Activated T-cell treated with anti-CD3 and anti-CD28 coated beads, Interleukin-2, amount 50 U/mL, for 72 hours (primary cell): ENCODE measurements at regions not wholly inside any gene's neighbourhood (a gene's known extent, or its start where the extent isn't known, plus 50 kb on each side); places are given as distances from the start of the nearest gene placed in this dataset.

Experiments used
- ATAC-seq, 2 donors: fragments of 150-1000 bp; cut with Tn5 transposase; replicated peaks in 1 of 2; 2 replicates each; pipeline ENCODE4 v1.10.0; 2021; ENCODE audit warnings: moderate library complexity in 2 of 2, mild to moderate bottlenecking in 1 of 2
- DNase-seq, 2 donors: peaks; one replicate each; pipeline ENCODE4 v3.0.0; 2021 to 2022; ENCODE audit warnings: mixed read lengths in 1 of 2
- H3K27ac Mint-ChIP-seq: one replicate; pipeline ENCODE4 v1.8.0; 2022; ENCODE audit warnings: mild to moderate bottlenecking, moderate library complexity, mixed read lengths
- H3K27me3 Mint-ChIP-seq: one replicate; pipeline ENCODE4 v1.8.0; 2022; ENCODE audit warnings: low read depth, mixed read lengths
- H3K36me3 Mint-ChIP-seq, 2 donors: one replicate each; pipeline ENCODE4 v1.8.0; 2022; ENCODE audit warnings: mixed read lengths in 2 of 2, mild to moderate bottlenecking in 1 of 2; ENCODE audit not compliant: insufficient read depth in 2 of 2
- H3K4me1 Mint-ChIP-seq: one replicate; pipeline ENCODE4 v1.8.0; 2022; ENCODE audit warnings: low read depth, mixed read lengths
- H3K4me3 Mint-ChIP-seq, 2 donors: one replicate each; pipeline ENCODE4 v1.8.0; 2022; ENCODE audit warnings: mild to moderate bottlenecking in 2 of 2, mixed read lengths in 2 of 2, moderate library complexity in 2 of 2
- H3K9me3 Mint-ChIP-seq, 2 donors: one replicate each; pipeline ENCODE4 v1.8.0; 2022; ENCODE audit warnings: mixed read lengths in 2 of 2

GRCh38 chr3:104805042-104805441 is 561.7 kb upstream of the ALCAM start:
- ATAC-seq: no peak
- no peak overlapping the region for H3K4me3 Mint-ChIP-seq
- H3K27ac Mint-ChIP-seq: no peak overlapping the region
- DNase-seq: no peak
- H3K4me1 Mint-ChIP-seq: no peaks in the 10 kb centered on the region
- H3K27me3 Mint-ChIP-seq: no peaks in the 10 kb centered on the region
- H3K9me3 Mint-ChIP-seq: peaks cover 0 to 2% of the 10 kb centered on the region in 2 donors
- no peaks in the 10 kb centered on the region for H3K36me3 Mint-ChIP-seq

- Mint-ChIP-seq H3K4me1 (no peaks in the 10 kb centered on the region), H3K27ac (no peak overlapping the region), H3K36me3 (no peaks in the 10 kb centered on the region), H3K27me3 (no peaks in the 10 kb centered on the region), H3K4me3 (no peak overlapping the region), H3K9me3 (peaks cover 0 to 2% of the 10 kb centered on the region in 2 donors)
- DNase-seq: no peak
- ATAC-seq: no peak
Observed at GRCh38 chr3:104805508-104805907, 561.2 kb upstream of the ALCAM start.

GRCh38 chr3:104810896-104811295 is 555.8 kb upstream of the ALCAM start:
- Mint-ChIP-seq H3K4me1 (no peaks in the 10 kb centered on the region), H3K27ac (no peak overlapping the region), H3K9me3 (peaks cover 0 to 2% of the 10 kb centered on the region in 2 donors), H3K27me3 (no peaks in the 10 kb centered on the region), H3K36me3 (no peaks in the 10 kb centered on the region), H3K4me3 (no peak overlapping the region)
- ATAC-seq (no peak), DNase-seq (no peak)

- ATAC-seq (no peak), DNase-seq (no peak)
- H3K4me1 Mint-ChIP-seq: no peaks in the 10 kb centered on the region
- H3K36me3 Mint-ChIP-seq: peaks cover 0 to 2% of the 10 kb centered on the region in 2 donors
- H3K27me3 Mint-ChIP-seq: no peaks in the 10 kb centered on the region
- H3K9me3 Mint-ChIP-seq: peaks cover 3 to 6% of the 10 kb centered on the region in 2 donors
- H3K4me3 Mint-ChIP-seq: no peak overlapping the region
- H3K27ac Mint-ChIP-seq: no peak overlapping the region
Observed at GRCh38 chr3:104816008-104816407, 550.7 kb upstream of the ALCAM start.

- no peak overlapping the region for H3K27ac Mint-ChIP-seq
- peaks cover 3 to 10% of the 10 kb centered on the region in 2 donors for H3K9me3 Mint-ChIP-seq
- H3K36me3 Mint-ChIP-seq: peaks cover 0 to 3% of the 10 kb centered on the region in 2 donors
- no peak overlapping the region for H3K4me3 Mint-ChIP-seq
- no peaks in the 10 kb centered on the region for H3K27me3 Mint-ChIP-seq
- ATAC-seq: no peak
- no peak for DNase-seq
- H3K4me1 Mint-ChIP-seq: no peaks in the 10 kb centered on the region
Observed at GRCh38 chr3:104816716-104817115, 550.0 kb upstream of the ALCAM start.

- H3K4me3 Mint-ChIP-seq: no peak overlapping the region
- ATAC-seq: no peak
- H3K9me3 Mint-ChIP-seq: peaks cover 3 to 12% of the 10 kb centered on the region in 2 donors
- H3K36me3 Mint-ChIP-seq: peaks cover 0 to 3% of the 10 kb centered on the region in 2 donors
- no peak overlapping the region for H3K27ac Mint-ChIP-seq
- DNase-seq: no peak
- H3K27me3 Mint-ChIP-seq: no peaks in the 10 kb centered on the region
- no peaks in the 10 kb centered on the region for H3K4me1 Mint-ChIP-seq
Observed at GRCh38 chr3:104819333-104819732, 547.4 kb upstream of the ALCAM start.

- H3K4me1 Mint-ChIP-seq: no peaks in the 10 kb centered on the region
- no peak overlapping the region for H3K27ac Mint-ChIP-seq
- peaks cover 3 to 12% of the 10 kb centered on the region in 2 donors for H3K9me3 Mint-ChIP-seq
- peaks cover 0 to 3% of the 10 kb centered on the region in 2 donors for H3K36me3 Mint-ChIP-seq
- ATAC-seq: no peak
- no peaks in the 10 kb centered on the region for H3K27me3 Mint-ChIP-seq
- no peak for DNase-seq
- H3K4me3 Mint-ChIP-seq: no peak overlapping the region
Observed at GRCh38 chr3:104820959-104821358, 545.8 kb upstream of the ALCAM start.

- DNase-seq (no peak), ATAC-seq (no peak)
- H3K36me3 Mint-ChIP-seq: peaks cover 0 to 3% of the 10 kb centered on the region in 2 donors
- H3K27me3 Mint-ChIP-seq: no peaks in the 10 kb centered on the region
- H3K27ac Mint-ChIP-seq: no peak overlapping the region
- H3K4me1 Mint-ChIP-seq: no peaks in the 10 kb centered on the region
- H3K9me3 Mint-ChIP-seq: peaks cover 3 to 12% of the 10 kb centered on the region in 2 donors
- H3K4me3 Mint-ChIP-seq: no peak overlapping the region
Observed at GRCh38 chr3:104825116-104825515, 541.6 kb upstream of the ALCAM start.

GRCh38 chr3:104831071-104831470 is 535.6 kb upstream of the ALCAM start:
- H3K9me3 Mint-ChIP-seq: no peaks in the 10 kb centered on the region
- H3K4me1 Mint-ChIP-seq: no peaks in the 10 kb centered on the region
- no peak overlapping the region for H3K27ac Mint-ChIP-seq
- ATAC-seq: no peak
- H3K36me3 Mint-ChIP-seq: no peaks in the 10 kb centered on the region
- H3K27me3 Mint-ChIP-seq: no peaks in the 10 kb centered on the region
- no peak for DNase-seq
- H3K4me3 Mint-ChIP-seq: no peak overlapping the region

GRCh38 chr3:104832530-104832929 is 534.2 kb upstream of the ALCAM start:
- H3K27ac Mint-ChIP-seq: no peak overlapping the region
- ATAC-seq: no peak
- H3K4me1 Mint-ChIP-seq: no peaks in the 10 kb centered on the region

GRCh38 chr3:104835376-104835775 is 531.3 kb upstream of the ALCAM start:
- Mint-ChIP-seq H3K4me3 (no peak overlapping the region), H3K36me3 (no peaks in the 10 kb centered on the region), H3K4me1 (no peaks in the 10 kb centered on the region), H3K27me3 (no peaks in the 10 kb centered on the region), H3K27ac (no peak overlapping the region), H3K9me3 (no peaks in the 10 kb centered on the region)
- ATAC-seq (no peak), DNase-seq (no peak)

More at GRCh38 chr3:104832530-104832929, 534.2 kb upstream of the ALCAM start:
- Mint-ChIP-seq H3K9me3 (no peaks in the 10 kb centered on the region), H3K36me3 (no peaks in the 10 kb centered on the region), H3K27me3 (no peaks in the 10 kb centered on the region), H3K4me3 (no peak overlapping the region)
- no peak for DNase-seq

GRCh38 chr3:104846270-104846669 is 520.4 kb upstream of the ALCAM start:
- Mint-ChIP-seq H3K4me3 (no peak overlapping the region), H3K9me3 (peaks cover 2 to 9% of the 10 kb centered on the region in 2 donors), H3K36me3 (no peaks in the 10 kb centered on the region), H3K27ac (no peak overlapping the region), H3K4me1 (no peaks in the 10 kb centered on the region), H3K27me3 (no peaks in the 10 kb centered on the region)
- DNase-seq (no peak), ATAC-seq (no peak)

- no peaks in the 10 kb centered on the region for H3K27me3 Mint-ChIP-seq
- H3K9me3 Mint-ChIP-seq: peaks cover 2 to 9% of the 10 kb centered on the region in 2 donors
- H3K36me3 Mint-ChIP-seq: no peaks in the 10 kb centered on the region
- no peaks in the 10 kb centered on the region for H3K4me1 Mint-ChIP-seq
- H3K4me3 Mint-ChIP-seq: no peak overlapping the region
- DNase-seq (no peak), ATAC-seq (no peak)
- no peak overlapping the region for H3K27ac Mint-ChIP-seq
Observed at GRCh38 chr3:104849070-104849469, 517.6 kb upstream of the ALCAM start.

GRCh38 chr3:104854468-104854867 is 512.2 kb upstream of the ALCAM start:
- Mint-ChIP-seq H3K4me3 (no peak overlapping the region), H3K4me1 (no peaks in the 10 kb centered on the region), H3K27ac (no peak overlapping the region), H3K9me3 (peaks cover 0 to 2% of the 10 kb centered on the region in 2 donors), H3K36me3 (no peaks in the 10 kb centered on the region), H3K27me3 (no peaks in the 10 kb centered on the region)
- DNase-seq: no peak
- ATAC-seq: no peak
